Left lung (tissue), 4 donors: ENCODE measurements at regions not wholly inside any gene's neighbourhood (a gene's known extent, or its start where the extent isn't known, plus 50 kb on each side); places are given as distances from the start of the nearest gene placed in this dataset.
"Not testable (repeated sequence)": the region's sequence is repeated elsewhere in the genome, so short reads cannot be mapped to it uniquely, and the experiment has no call there.

ENCODE experiments used
- ATAC-seq: fragments of 200-7000 bp; cut with Tn5 transposase; one replicate; pipeline ENCODE4 v1.9.1; 2020; ENCODE audit warnings: moderate library complexity
- DNase-seq, 4 donors: peaks; one replicate each; pipeline ENCODE4 v3.0.0-alpha.2; 2013 to 2020
- H3K27ac ChIP-seq, 2 donors: fragments of 200-600 bp; sonication (generic) in 1 of 2; one replicate each; pipeline versions ENCODE4 v1.5.0 to v1.8.0; 2020 to 2021
- H3K27me3 ChIP-seq, 2 donors: fragments of 200-600 bp; sonication (generic) in 1 of 2; one replicate each; pipeline versions ENCODE4 v1.5.0 to v1.8.0; 2020 to 2021
- H3K36me3 ChIP-seq, 2 donors: fragments of 200-600 bp; sonication (generic) in 1 of 2; one replicate each; pipeline versions ENCODE4 v1.5.0 to v1.8.0; 2020 to 2021
- H3K4me1 ChIP-seq, 2 donors: fragments of 200-600 bp; one replicate each; pipeline ENCODE4 v1.8.0; 2021
- H3K4me3 ChIP-seq, 2 donors: fragments of 200-600 bp; sonication (generic) in 1 of 2; one replicate each; pipeline versions ENCODE4 v1.5.0 to v1.8.0; 2020 to 2021; ENCODE audit warnings: mild to moderate bottlenecking in 1 of 2
- H3K9me3 ChIP-seq, 2 donors: fragments of 200-600 bp; sonication (generic) in 1 of 2; one replicate each; pipeline versions ENCODE4 v1.5.0 to v1.8.0; 2020 to 2021
- intact Hi-C, 2 donors: fragments of 100-400 bp; cut with DNase I; formaldehyde crosslinking; loops; one replicate each; pipeline versions ENCODE4 v1.11.2 to v1.14.2; 2022
- TF ChIP-seq, protein P1 (sequence below), 2 donors: fragments of 200-600 bp; sonication (generic) in 1 of 2; IDR thresholded peaks; one replicate each; pipeline versions ENCODE4 v1.5.0 to v1.8.0; 2021; ENCODE audit warnings: antibody characterized with exemption in 2 of 2
- donor health status: DM: no; HTN: yes; CAD: no.
- donor health status: DM: no; HTN: no; CAD: no.

DNA sequence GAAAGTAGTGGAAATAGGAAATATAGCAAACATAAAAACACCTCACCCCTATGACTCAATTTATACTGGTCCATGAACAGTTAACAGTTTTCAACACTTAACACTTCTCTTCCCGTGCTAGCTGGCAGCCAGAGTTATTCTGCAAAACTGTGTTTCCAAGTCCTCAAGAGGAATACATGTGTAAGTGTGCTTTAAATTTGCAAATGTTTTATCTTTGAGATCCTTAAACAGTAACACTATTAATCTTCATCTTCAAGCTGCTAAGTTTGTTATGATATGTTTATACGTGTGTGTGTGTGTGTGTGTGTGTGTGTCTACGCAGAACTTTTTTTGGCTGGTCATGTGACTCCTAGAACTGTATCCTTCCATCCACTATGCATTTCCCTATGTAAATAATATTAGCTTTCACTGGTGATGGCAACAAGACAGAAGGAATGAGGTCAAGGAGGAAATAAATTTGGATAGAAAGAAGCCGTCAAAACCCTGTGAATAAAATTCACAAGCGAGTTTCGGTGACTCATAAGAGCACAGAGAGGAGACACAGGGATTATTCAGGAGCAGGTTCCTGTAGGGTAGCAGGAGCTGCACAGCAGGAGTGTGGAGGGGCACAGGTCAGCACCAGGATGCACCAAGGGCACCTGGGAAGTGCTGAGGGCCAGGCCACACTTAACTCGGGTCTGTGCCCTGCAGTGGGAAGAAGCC lies 105.9 kb upstream of the ETV6 start:
- intact Hi-C loops = no loop called here
- no peaks in the 10 kb centered on the region for H3K27me3 ChIP-seq
- DNase-seq (no peak), ATAC-seq (no peak)
- H3K9me3 ChIP-seq = no peaks in the 10 kb centered on the region
- H3K27ac ChIP-seq = no peak overlapping the region
- H3K4me1 ChIP-seq = peaks cover 0 to 13% of the 10 kb centered on the region in 2 donors
- H3K4me3 ChIP-seq = no peak overlapping the region
- TF ChIP-seq, protein P1, sequence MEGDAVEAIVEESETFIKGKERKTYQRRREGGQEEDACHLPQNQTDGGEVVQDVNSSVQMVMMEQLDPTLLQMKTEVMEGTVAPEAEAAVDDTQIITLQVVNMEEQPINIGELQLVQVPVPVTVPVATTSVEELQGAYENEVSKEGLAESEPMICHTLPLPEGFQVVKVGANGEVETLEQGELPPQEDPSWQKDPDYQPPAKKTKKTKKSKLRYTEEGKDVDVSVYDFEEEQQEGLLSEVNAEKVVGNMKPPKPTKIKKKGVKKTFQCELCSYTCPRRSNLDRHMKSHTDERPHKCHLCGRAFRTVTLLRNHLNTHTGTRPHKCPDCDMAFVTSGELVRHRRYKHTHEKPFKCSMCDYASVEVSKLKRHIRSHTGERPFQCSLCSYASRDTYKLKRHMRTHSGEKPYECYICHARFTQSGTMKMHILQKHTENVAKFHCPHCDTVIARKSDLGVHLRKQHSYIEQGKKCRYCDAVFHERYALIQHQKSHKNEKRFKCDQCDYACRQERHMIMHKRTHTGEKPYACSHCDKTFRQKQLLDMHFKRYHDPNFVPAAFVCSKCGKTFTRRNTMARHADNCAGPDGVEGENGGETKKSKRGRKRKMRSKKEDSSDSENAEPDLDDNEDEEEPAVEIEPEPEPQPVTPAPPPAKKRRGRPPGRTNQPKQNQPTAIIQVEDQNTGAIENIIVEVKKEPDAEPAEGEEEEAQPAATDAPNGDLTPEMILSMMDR (IDR thresholded peaks at IDR 0.05) = no peak
- H3K36me3 ChIP-seq = no peaks in the 10 kb centered on the region

DNA sequence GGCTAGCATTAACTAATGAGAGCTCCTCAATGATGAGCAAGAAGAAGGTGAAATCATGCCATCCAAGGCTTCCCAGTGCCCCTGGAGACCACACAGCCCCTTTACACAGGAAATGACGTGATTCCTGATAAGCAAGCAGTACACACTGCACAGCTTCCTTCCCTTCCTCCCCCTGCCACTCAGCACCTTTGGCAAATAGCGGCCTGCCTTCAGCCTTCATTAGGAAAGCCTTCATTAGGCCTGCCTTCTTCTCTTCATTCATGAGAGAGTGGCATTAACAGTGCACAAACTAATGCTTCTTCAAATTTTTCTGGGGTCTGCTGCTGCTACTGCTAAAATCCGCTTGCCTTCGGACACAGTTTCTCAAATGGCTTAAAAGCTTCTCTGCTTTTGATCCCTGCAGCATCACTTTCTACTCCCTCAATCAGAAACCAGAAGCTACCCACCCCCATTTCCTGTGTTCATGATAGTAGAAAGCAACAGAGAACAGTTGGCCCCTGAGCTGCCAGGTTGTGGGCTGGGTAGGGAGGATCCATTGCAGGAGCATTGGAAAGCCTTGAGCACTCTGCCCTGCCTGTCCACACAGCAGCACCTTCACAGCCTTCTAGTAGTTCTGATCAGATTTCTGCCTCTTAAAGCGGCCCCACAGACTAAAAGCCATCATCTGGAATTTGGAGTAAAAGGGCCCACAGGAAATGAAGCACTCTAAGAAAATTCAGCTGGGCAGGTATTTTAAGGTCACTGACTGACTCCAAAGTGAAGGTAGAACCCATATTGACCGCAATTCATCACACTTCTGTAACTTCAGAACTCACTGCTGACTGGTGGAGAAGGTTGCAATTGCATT lies 103.8 kb upstream of the ETV6 start:
- Histone ChIP-seq H3K4me3 (no peak overlapping the region), H3K27ac (no peak overlapping the region), H3K36me3 (no peaks in the 10 kb centered on the region), H3K27me3 (no peaks in the 10 kb centered on the region), H3K4me1 (peaks cover 0 to 13% of the 10 kb centered on the region in 2 donors), H3K9me3 (no peaks in the 10 kb centered on the region)
- ATAC-seq (no peak), DNase-seq (no peak)
- TF ChIP-seq, protein P1 (IDR thresholded peaks at IDR 0.05) = no peak
- intact Hi-C loops = no loop called here

DNA sequence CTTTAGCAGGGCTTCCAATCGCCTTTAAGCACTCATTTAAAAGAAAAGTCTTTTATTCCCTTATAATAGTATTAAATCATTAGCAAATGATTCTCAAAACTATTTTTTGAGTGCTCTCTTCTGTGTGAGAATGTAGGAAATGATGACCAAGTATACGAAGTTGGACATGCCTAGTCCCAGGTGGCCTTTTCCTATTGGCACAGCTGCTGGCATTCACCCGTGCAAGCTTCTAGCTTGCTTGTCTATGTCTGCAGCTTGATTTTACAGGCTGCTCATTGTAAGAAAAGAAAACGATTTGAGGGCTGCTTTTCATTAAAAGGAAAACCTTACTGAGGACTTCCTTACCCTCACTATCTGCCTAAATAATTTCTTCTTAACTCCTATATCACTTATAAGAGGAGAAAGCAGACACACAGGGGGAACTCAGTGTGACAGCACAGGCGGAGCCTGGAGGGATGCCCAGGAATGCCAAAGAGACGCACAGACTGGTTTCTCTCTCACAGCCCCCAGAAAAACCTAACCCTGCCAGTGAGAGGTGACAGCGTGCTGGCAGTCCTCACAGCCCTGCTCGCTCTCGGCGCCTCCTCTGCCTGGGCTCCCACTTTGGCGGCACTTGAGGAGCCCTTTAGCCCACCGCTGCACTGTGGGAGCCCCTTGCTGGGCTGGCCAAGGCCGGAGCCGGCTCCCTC lies 102.7 kb upstream of the ETV6 start:
- H3K27ac ChIP-seq, H3K9me3 ChIP-seq, ATAC-seq, H3K27me3 ChIP-seq, intact Hi-C loops, DNase-seq, H3K36me3 ChIP-seq, H3K4me3 ChIP-seq: not testable (repeated sequence)
- H3K4me1 ChIP-seq = peaks cover 0 to 13% of the 10 kb centered on the region in 2 donors

DNA sequence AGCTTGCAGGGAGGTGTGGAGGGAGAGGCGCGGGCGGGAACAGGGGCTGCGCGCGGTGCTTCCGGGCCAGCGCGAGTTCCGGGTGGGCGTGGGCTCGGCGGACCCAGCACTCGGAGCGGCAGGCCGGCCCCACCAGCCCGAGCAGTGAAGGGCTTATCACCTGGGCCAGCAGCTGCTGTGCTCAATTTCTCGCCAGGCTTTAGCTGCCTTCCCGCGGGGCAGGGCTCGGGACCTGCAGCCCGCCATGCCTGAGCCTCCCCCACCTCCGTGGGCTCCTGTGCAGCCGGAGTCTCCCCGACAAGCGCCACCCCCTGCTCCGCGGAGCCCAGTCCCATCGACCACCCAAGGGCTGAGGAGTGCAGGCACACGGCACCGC lies 102.2 kb upstream of the ETV6 start:
- H3K27ac ChIP-seq, H3K4me3 ChIP-seq, H3K36me3 ChIP-seq, intact Hi-C loops, H3K9me3 ChIP-seq, DNase-seq, H3K27me3 ChIP-seq, ATAC-seq: not testable (repeated sequence)
- H3K4me1 ChIP-seq = peaks cover 0 to 13% of the 10 kb centered on the region in 2 donors

DNA sequence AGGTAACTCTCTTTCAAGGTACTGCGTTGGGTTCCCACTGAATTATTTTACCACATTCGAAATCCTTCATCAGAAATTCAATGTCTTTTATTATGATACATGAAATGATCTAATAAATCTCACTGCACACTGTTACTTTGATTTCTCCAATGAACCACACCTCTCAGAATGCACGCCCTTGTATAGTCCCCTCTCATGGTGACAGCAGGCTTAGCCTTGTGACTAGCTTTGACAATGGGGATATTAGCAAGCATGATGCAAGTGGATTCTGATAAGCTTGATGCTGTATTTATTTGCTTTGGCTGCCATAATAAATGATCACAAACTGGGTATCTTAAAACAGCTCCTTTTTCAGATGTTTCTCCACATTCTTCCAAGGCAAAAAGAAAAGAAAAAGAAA lies 100.4 kb upstream of the ETV6 start:
- H3K4me1 ChIP-seq = peaks cover 0 to 13% of the 10 kb centered on the region in 2 donors
- H3K36me3 ChIP-seq = no peaks in the 10 kb centered on the region
- no peak for DNase-seq
- no peak overlapping the region for H3K4me3 ChIP-seq
- intact Hi-C loops = no loop called here
- H3K27ac ChIP-seq = no peak overlapping the region
- TF ChIP-seq, protein P1 (IDR thresholded peaks at IDR 0.05) = no peak
- ATAC-seq = no peak
- no peaks in the 10 kb centered on the region for H3K27me3 ChIP-seq
- no peaks in the 10 kb centered on the region for H3K9me3 ChIP-seq
